ENCODE measurements at regions not wholly inside any gene's neighbourhood (a gene's known extent, or its start where the extent isn't known, plus 50 kb on each side); places are given as distances from the start of the nearest gene placed in this dataset.

GRCh38 chr14:101057394-101057793 lies 153.9 kb upstream of the RTL1 start:
- Histone ChIP-seq H3K27me3 (ENCODE audit: insufficient read depth, low read length) (no peaks in the 10 kb centered on the region), H3K9ac (ENCODE audit: low read depth, low read length) (no peak overlapping the region), H3K27ac (ENCODE audit: low read depth, low read length) (no peak overlapping the region), H3K36me3 (ENCODE audit: insufficient read depth, low read length) (no peaks in the 10 kb centered on the region), H3K9me3 (ENCODE audit: insufficient read depth, low read depth, low read length) (0 out of 2 replicates have a peak, but pooled peaks cover 3% of the 10 kb centered on the region), H3K4me3 (ENCODE audit: low read length) (no peak overlapping the region), H3K4me1 (ENCODE audit: insufficient read depth, low read length) (no peaks in the 10 kb centered on the region)
- 100% methylated on average over 2 of the region's 3 CpGs for WGBS

- WGBS = 94% methylated on average over 3 of the region's 3 CpGs
Measured at GRCh38 chr14:101058571-101058970, 155.0 kb upstream of the RTL1 start.

GRCh38 chr14:101060171-101060601 lies 156.7 kb upstream of the RTL1 start:
- H3K27me3 ChIP-seq (ENCODE audit: insufficient read depth, low read length) = no peaks in the 10 kb centered on the region
- 0 out of 2 replicates have a peak, but pooled peaks cover 5% of the 10 kb centered on the region for H3K9me3 ChIP-seq (ENCODE audit: insufficient read depth, low read depth, low read length)
- H3K4me1 ChIP-seq (ENCODE audit: insufficient read depth, low read length) = no peaks in the 10 kb centered on the region
- no peak overlapping the region for H3K9ac ChIP-seq (ENCODE audit: low read depth, low read length)
- 95% methylated on average over 19 of the region's 19 CpGs for WGBS
- H3K36me3 ChIP-seq (ENCODE audit: insufficient read depth, low read length) = no peaks in the 10 kb centered on the region
- no peak overlapping the region for H3K4me3 ChIP-seq (ENCODE audit: low read length)
- no peak overlapping the region for H3K27ac ChIP-seq (ENCODE audit: low read depth, low read length)

More at GRCh38 chr14:101058571-101058970, 155.0 kb upstream of the RTL1 start:
- H3K9me3 ChIP-seq (ENCODE audit: insufficient read depth, low read depth, low read length) = 0 out of 2 replicates have a peak, but pooled peaks cover 3% of the 10 kb centered on the region
- no peaks in the 10 kb centered on the region for H3K36me3 ChIP-seq (ENCODE audit: insufficient read depth, low read length)
- H3K9ac ChIP-seq (ENCODE audit: low read depth, low read length) = no peak overlapping the region
- no peaks in the 10 kb centered on the region for H3K27me3 ChIP-seq (ENCODE audit: insufficient read depth, low read length)
- H3K27ac ChIP-seq (ENCODE audit: low read depth, low read length) = no peak overlapping the region
- no peaks in the 10 kb centered on the region for H3K4me1 ChIP-seq (ENCODE audit: insufficient read depth, low read length)
- no peak overlapping the region for H3K4me3 ChIP-seq (ENCODE audit: low read length)

- no peaks in the 10 kb centered on the region for H3K27me3 ChIP-seq (ENCODE audit: insufficient read depth, low read length)
- WGBS = 95% methylated on average over 18 of the region's 18 CpGs
- H3K27ac ChIP-seq (ENCODE audit: low read depth, low read length) = no peak overlapping the region
- H3K9me3 ChIP-seq (ENCODE audit: insufficient read depth, low read depth, low read length) = 0 out of 2 replicates have a peak, but pooled peaks cover 5% of the 10 kb centered on the region
- no peak overlapping the region for H3K9ac ChIP-seq (ENCODE audit: low read depth, low read length)
- H3K4me1 ChIP-seq (ENCODE audit: insufficient read depth, low read length) = no peaks in the 10 kb centered on the region
- H3K4me3 ChIP-seq (ENCODE audit: low read length) = no peak overlapping the region
- no peaks in the 10 kb centered on the region for H3K36me3 ChIP-seq (ENCODE audit: insufficient read depth, low read length)
Measured at GRCh38 chr14:101061411-101062064, 158.0 kb upstream of the RTL1 start.

- H3K4me3 ChIP-seq (ENCODE audit: low read length) = no peak overlapping the region
- no peaks in the 10 kb centered on the region for H3K4me1 ChIP-seq (ENCODE audit: insufficient read depth, low read length)
- 94% methylated on average over 19 of the region's 19 CpGs for WGBS
- no peak overlapping the region for H3K9ac ChIP-seq (ENCODE audit: low read depth, low read length)
- H3K27ac ChIP-seq (ENCODE audit: low read depth, low read length) = no peak overlapping the region
- no peaks in the 10 kb centered on the region for H3K36me3 ChIP-seq (ENCODE audit: insufficient read depth, low read length)
- 0 out of 2 replicates have a peak, but pooled peaks cover 5% of the 10 kb centered on the region for H3K9me3 ChIP-seq (ENCODE audit: insufficient read depth, low read depth, low read length)
- H3K27me3 ChIP-seq (ENCODE audit: insufficient read depth, low read length) = no peaks in the 10 kb centered on the region
Measured at GRCh38 chr14:101062065-101062450, 158.5 kb upstream of the RTL1 start.

GRCh38 chr14:101062601-101063000 lies 159.1 kb upstream of the RTL1 start:
- H3K36me3 ChIP-seq (ENCODE audit: insufficient read depth, low read length) = no peaks in the 10 kb centered on the region
- no peak overlapping the region for H3K4me3 ChIP-seq (ENCODE audit: low read length)
- no peaks in the 10 kb centered on the region for H3K4me1 ChIP-seq (ENCODE audit: insufficient read depth, low read length)
- H3K9ac ChIP-seq (ENCODE audit: low read depth, low read length) = no peak overlapping the region
- WGBS = 96% methylated on average over 7 of the region's 7 CpGs
- no peaks in the 10 kb centered on the region for H3K27me3 ChIP-seq (ENCODE audit: insufficient read depth, low read length)
- H3K27ac ChIP-seq (ENCODE audit: low read depth, low read length) = no peak overlapping the region
- 0 out of 2 replicates have a peak, but pooled peaks cover 2% of the 10 kb centered on the region for H3K9me3 ChIP-seq (ENCODE audit: insufficient read depth, low read depth, low read length)

GRCh38 chr14:101063121-101063520 lies 159.6 kb upstream of the RTL1 start:
- Histone ChIP-seq H3K4me1 (ENCODE audit: insufficient read depth, low read length) (no peaks in the 10 kb centered on the region), H3K4me3 (ENCODE audit: low read length) (no peak overlapping the region), H3K27me3 (ENCODE audit: insufficient read depth, low read length) (no peaks in the 10 kb centered on the region), H3K9me3 (ENCODE audit: insufficient read depth, low read depth, low read length) (0 out of 2 replicates have a peak, but pooled peaks cover 2% of the 10 kb centered on the region), H3K36me3 (ENCODE audit: insufficient read depth, low read length) (no peaks in the 10 kb centered on the region), H3K27ac (ENCODE audit: low read depth, low read length) (no peak overlapping the region), H3K9ac (ENCODE audit: low read depth, low read length) (no peak overlapping the region)
- WGBS = 97% methylated on average over 11 of the region's 11 CpGs

GRCh38 chr14:101064121-101064661 lies 160.7 kb upstream of the RTL1 start:
- H3K9ac ChIP-seq (ENCODE audit: low read depth, low read length) = no peak overlapping the region
- 0 out of 2 replicates have a peak, but pooled peaks cover 2% of the 10 kb centered on the region for H3K9me3 ChIP-seq (ENCODE audit: insufficient read depth, low read depth, low read length)
- H3K4me1 ChIP-seq (ENCODE audit: insufficient read depth, low read length) = no peaks in the 10 kb centered on the region
- WGBS = 95% methylated on average over 16 of the region's 16 CpGs
- H3K27ac ChIP-seq (ENCODE audit: low read depth, low read length) = no peak overlapping the region
- H3K36me3 ChIP-seq (ENCODE audit: insufficient read depth, low read length) = no peaks in the 10 kb centered on the region
- no peaks in the 10 kb centered on the region for H3K27me3 ChIP-seq (ENCODE audit: insufficient read depth, low read length)
- H3K4me3 ChIP-seq (ENCODE audit: low read length) = no peak overlapping the region

GRCh38 chr14:101064718-101065117 lies 161.2 kb upstream of the RTL1 start:
- Histone ChIP-seq H3K9ac (ENCODE audit: low read depth, low read length) (no peak overlapping the region), H3K27me3 (ENCODE audit: insufficient read depth, low read length) (no peaks in the 10 kb centered on the region), H3K9me3 (ENCODE audit: insufficient read depth, low read depth, low read length) (0 out of 2 replicates have a peak, but pooled peaks cover 2% of the 10 kb centered on the region), H3K4me1 (ENCODE audit: insufficient read depth, low read length) (no peaks in the 10 kb centered on the region), H3K4me3 (ENCODE audit: low read length) (no peak overlapping the region), H3K36me3 (ENCODE audit: insufficient read depth, low read length) (no peaks in the 10 kb centered on the region), H3K27ac (ENCODE audit: low read depth, low read length) (no peak overlapping the region)
- WGBS = 94% methylated on average over 7 of the region's 7 CpGs

GRCh38 chr14:101065246-101065645 lies 161.7 kb upstream of the RTL1 start:
- Histone ChIP-seq H3K27ac (ENCODE audit: low read depth, low read length) (no peak overlapping the region), H3K9me3 (ENCODE audit: insufficient read depth, low read depth, low read length) (0 out of 2 replicates have a peak, but pooled peaks cover 2% of the 10 kb centered on the region), H3K4me3 (ENCODE audit: low read length) (no peak overlapping the region), H3K4me1 (ENCODE audit: insufficient read depth, low read length) (no peaks in the 10 kb centered on the region), H3K27me3 (ENCODE audit: insufficient read depth, low read length) (no peaks in the 10 kb centered on the region), H3K36me3 (ENCODE audit: insufficient read depth, low read length) (no peaks in the 10 kb centered on the region), H3K9ac (ENCODE audit: low read depth, low read length) (no peak overlapping the region)
- WGBS = 96% methylated on average over 27 of the region's 27 CpGs

- WGBS = 96% methylated on average over 43 of the region's 43 CpGs
- Histone ChIP-seq H3K27ac (ENCODE audit: low read depth, low read length) (no peak overlapping the region), H3K27me3 (ENCODE audit: insufficient read depth, low read length) (no peaks in the 10 kb centered on the region), H3K4me3 (ENCODE audit: low read length) (no peak overlapping the region), H3K4me1 (ENCODE audit: insufficient read depth, low read length) (no peaks in the 10 kb centered on the region), H3K9me3 (ENCODE audit: insufficient read depth, low read depth, low read length) (0 out of 2 replicates have a peak, but pooled peaks cover 2% of the 10 kb centered on the region), H3K36me3 (ENCODE audit: insufficient read depth, low read length) (no peaks in the 10 kb centered on the region), H3K9ac (ENCODE audit: low read depth, low read length) (no peak overlapping the region)
Measured at GRCh38 chr14:101065696-101066694, 162.5 kb upstream of the RTL1 start.
